GM20000 (cell line): ENCODE measurements at regions not wholly inside any gene's neighbourhood (a gene's known extent, or its start where the extent isn't known, plus 50 kb on each side); places are given as distances from the start of the nearest gene placed in this dataset.

ENCODE experiments used
- DNase-seq: peaks from one replicate; pipeline ENCODE4 v3.0.0; 2012; ENCODE audit warnings: low spot score
- CTCF ChIP-seq: IDR thresholded peaks from 2 replicates; pipeline ENCODE4 v1.5.1; 2012; ENCODE audit warnings: mild to moderate bottlenecking, control low read depth; ENCODE audit errors: extremely low read depth, missing control alignments

- no peak for TF ChIP-seq CTCF
- DNase-seq = no peak
Measured at GRCh38 chr12:126419131-126419530, 1353.9 kb downstream of the AACS start.

DNA sequence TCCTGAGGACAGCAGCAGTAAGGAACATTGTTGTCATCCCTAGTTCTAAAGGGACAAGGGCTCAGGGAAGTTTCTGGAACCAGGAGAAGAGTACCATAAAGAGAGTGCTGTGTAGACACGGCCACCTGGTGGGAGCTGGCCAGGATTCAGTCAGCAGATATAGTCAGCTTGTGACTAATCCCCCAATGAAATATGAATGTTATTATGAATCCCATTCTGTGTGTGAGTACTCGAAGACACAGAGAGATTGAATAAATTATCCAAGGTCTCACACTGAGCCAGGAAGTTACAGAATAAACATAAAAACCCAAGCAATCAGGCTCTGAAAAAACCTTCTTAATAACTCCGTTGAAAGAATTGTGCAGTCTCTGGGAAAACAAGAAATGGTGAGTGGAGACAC is 1359.5 kb downstream of the AACS start:
- DNase-seq = no peak
- TF ChIP-seq CTCF = no peak

DNA sequence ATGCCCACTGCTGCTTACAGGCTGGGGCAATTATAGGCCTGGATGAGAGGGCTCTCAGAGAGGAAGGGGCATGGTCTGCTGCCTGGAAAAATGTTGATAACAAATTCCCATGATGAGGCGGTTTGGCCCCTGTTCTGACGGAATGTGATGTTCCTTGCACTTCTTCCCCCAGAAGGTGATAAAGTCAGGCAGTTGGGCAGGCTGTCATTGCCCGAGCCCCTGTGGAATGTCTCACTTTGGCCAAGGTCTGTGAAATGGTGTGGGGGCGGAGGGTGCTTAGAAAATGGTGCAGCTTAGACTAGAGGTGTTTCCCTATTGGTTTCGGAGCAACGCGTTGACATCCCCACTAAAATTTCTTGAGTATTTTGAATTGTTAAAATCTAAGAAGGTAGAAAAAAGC is 1360.0 kb downstream of the AACS start:
- no peak for DNase-seq
- TF ChIP-seq CTCF = no peak

- no peak for TF ChIP-seq CTCF
- no peak for DNase-seq
Measured at GRCh38 chr12:126428769-126429168, 1363.5 kb downstream of the AACS start.

GRCh38 chr12:126430921-126431320 is 1365.7 kb downstream of the AACS start:
- no peak for TF ChIP-seq CTCF
- no peak for DNase-seq

GRCh38 chr12:126431767-126432166 is 1366.5 kb downstream of the AACS start:
- no peak for TF ChIP-seq CTCF
- no peak for DNase-seq

- no peak for TF ChIP-seq CTCF
- no peak for DNase-seq
Measured at GRCh38 chr12:126432780-126433179, 1367.5 kb downstream of the AACS start.

- no peak for DNase-seq
- no peak for TF ChIP-seq CTCF
Measured at GRCh38 chr12:126434412-126434985, 1369.3 kb downstream of the AACS start.
